Spleen (tissue), 7 donors: ENCODE measurements at regions not wholly inside any gene's neighbourhood (a gene's known extent, or its start where the extent isn't known, plus 50 kb on each side); places are given as distances from the start of the nearest gene placed in this dataset.

Experiments
- CTCF ChIP-seq, 11 experiments: fragments of 200-600 bp in 7 of 11; fragments of 450-650 bp in 4 of 11; sonication (generic) in 4 of 11; IDR thresholded peaks in 8 of 11; conservative IDR thresholded peaks in 3 of 11; 1 replicate in 7 of 11; 2 replicates in 4 of 11; pipeline versions ENCODE4 v1.4.0 to v1.8.0; 2016 to 2021; ENCODE audit warnings: antibody characterized with exemption in 11 of 11, inconsistent platforms in 4 of 11, mild to moderate bottlenecking in 1 of 11
- POLR2A ChIP-seq, 3 donors: fragments of 450-650 bp; IDR thresholded peaks; one replicate each; pipeline ENCODE4 v1.5.1; 2017; ENCODE audit warnings: antibody characterized with exemption in 3 of 3, mild to moderate bottlenecking in 1 of 3
- POLR2AphosphoS5 ChIP-seq, 3 donors: sonication (generic); formaldehyde crosslinking; IDR thresholded peaks; one replicate each; pipeline ENCODE4 v1.5.1; 2017; ENCODE audit warnings: antibody characterized with exemption in 3 of 3
- donor health status: DM: no; HTN: no; CAD: no; lungs with moderate emphysema.
- donor health status: DM: no; HTN: no; CAD: no.
- donor health status: DM: no; HTN: no; CAD: no.

GRCh38 chr5:145495741-145496140, 339.4 kb downstream of the PRELID2 start:
- TF ChIP-seq POLR2A (IDR thresholded peaks at IDR 0.05) (no peak), CTCF (IDR thresholded peaks at IDR 0.05 in 8 of 11, conservative IDR thresholded peaks at IDR 0.05 in 3 of 11) (no peak), POLR2AphosphoS5 (IDR thresholded peaks at IDR 0.05) (no peak)
